PC-9 (cell line): ENCODE measurements at regions not wholly inside any gene's neighbourhood (a gene's known extent, or its start where the extent isn't known, plus 50 kb on each side); places are given as distances from the start of the nearest gene placed in this dataset.

Experiments used
- BruUV-seq: library from RNA; stranded (reverse); fragments of 400-500 nt; replicated peaks from 2 replicates; lab custom pipeline; 2021; lab: Mats Ljungman, UMichigan
- CTCF ChIA-PET: fragments of 300-600 bp; sonication (Branson Sonifier 250); formaldehyde crosslinking; loops from one replicate; lab custom pipeline; 2022; ENCODE audit warnings: antibody characterized with exemption; lab: Charles Lee
- POLR2A ChIA-PET: fragments of 300-600 bp; sonication (Branson Sonifier 250); formaldehyde crosslinking; loops from one replicate; lab custom pipeline; 2022; ENCODE audit warnings: antibody characterized with exemption; ENCODE audit not compliant: unreplicated experiment; lab: Charles Lee
- DNase-seq, 2 experiments: peaks; one replicate each; pipeline versions ENCODE4 v3.0.0 to v3.0.0-alpha.2; 2015 to 2022; ENCODE audit warnings: mixed read lengths in 1 of 2
- H2AFZ ChIP-seq: fragments of 200-600 bp; sonication (generic); 2 replicates; pipeline ENCODE4 v1.8.1; 2017; ENCODE audit warnings: antibody characterized with exemption
- H3F3A ChIP-seq: fragments of 200-600 bp; sonication (generic); 2 replicates; pipeline ENCODE4 v1.8.1; 2017; ENCODE audit warnings: antibody characterized with exemption, mild to moderate bottlenecking, low read depth; ENCODE audit not compliant: insufficient read depth
- H3K27ac ChIP-seq: fragments of 200-600 bp; sonication (generic); 2 replicates; pipeline ENCODE4 v1.6.1; 2016; ENCODE audit warnings: mixed run types
- H3K27me3 ChIP-seq: fragments of 200-600 bp; sonication (generic); 2 replicates; pipeline ENCODE4 v1.6.1; 2016; ENCODE audit warnings: low read depth, mixed run types; ENCODE audit not compliant: insufficient read depth
- H3K36me3 ChIP-seq: fragments of 200-600 bp; sonication (generic); 2 replicates; pipeline ENCODE4 v1.6.1; 2016; ENCODE audit warnings: low read depth, mixed run types
- H3K4me1 ChIP-seq: fragments of 200-600 bp; sonication (generic); replicated peaks from 2 replicates; pipeline ENCODE4 v1.6.1; 2016; ENCODE audit warnings: mixed run types; ENCODE audit not compliant: insufficient read depth
- H3K4me2 ChIP-seq: fragments of 200-600 bp; sonication (generic); 2 replicates; pipeline ENCODE4 v1.6.1; 2017; ENCODE audit warnings: mixed run types
- H3K4me3 ChIP-seq: fragments of 200-600 bp; sonication (generic); 2 replicates; pipeline ENCODE4 v1.6.1; 2016; ENCODE audit warnings: mixed run types
- H3K79me2 ChIP-seq: fragments of 200-600 bp; sonication (generic); 2 replicates; pipeline ENCODE4 v1.6.1; 2017; ENCODE audit warnings: low read depth, mixed run types
- H3K9me2 ChIP-seq: fragments of 200-600 bp; sonication (generic); 2 replicates; pipeline ENCODE4 v1.8.1; 2017; ENCODE audit warnings: mild to moderate bottlenecking; ENCODE audit not compliant: insufficient read depth
- H3K9me3 ChIP-seq: fragments of 200-600 bp; sonication (generic); 2 replicates; pipeline ENCODE4 v1.8.1; 2016; ENCODE audit warnings: low read depth; ENCODE audit not compliant: insufficient read depth
- H4K20me1 ChIP-seq: fragments of 200-600 bp; sonication (generic); 2 replicates; pipeline ENCODE4 v1.8.1; 2017; ENCODE audit not compliant: insufficient read depth
- EZH2 ChIP-seq: fragments of 200-600 bp; sonication (generic); IDR thresholded peaks from 2 replicates; pipeline ENCODE4 v1.8.0; 2017; ENCODE audit warnings: antibody characterized with exemption, low read depth
- intact Hi-C: fragments of 100-400 bp; cut with micrococcal nuclease; formaldehyde crosslinking; loops from one replicate; pipeline ENCODE4 v1.10.0; 2022; ENCODE audit not compliant: unreplicated experiment
- TF ChIP-seq, protein P1 (sequence below): fragments of 200-600 bp; sonication (generic); conservative IDR thresholded peaks from 2 replicates; pipeline ENCODE4 v1.6.1; 2017; ENCODE audit warnings: mixed run types, antibody characterized with exemption, mild to moderate bottlenecking, moderate library complexity

- CTCF ChIA-PET = no interaction called here
- DNase-seq = no peak
- no peaks in the 10 kb centered on the region for H3F3A ChIP-seq
- POLR2A ChIA-PET = no interaction called here
- 0 out of 2 replicates have a peak, but pooled peaks cover 4% of the 10 kb centered on the region for H3K9me2 ChIP-seq
- intact Hi-C loops = no loop called here
- H2AFZ ChIP-seq = no peak overlapping the region
- no peak overlapping the region for H3K4me2 ChIP-seq
- peaks cover 23% of the 10 kb centered on the region; the same call in 1 of the 2 replicates for H3K27me3 ChIP-seq
- no peak overlapping the region for H3K27ac ChIP-seq
- no peaks in the 10 kb centered on the region for H3K79me2 ChIP-seq
- H4K20me1 ChIP-seq = no peaks in the 10 kb centered on the region
- H3K4me3 ChIP-seq = no peak overlapping the region
- H3K4me1 ChIP-seq = no peaks in the 10 kb centered on the region
- no peak for TF ChIP-seq EZH2
- BruUV-seq = no TSS peak
- H3K9me3 ChIP-seq = no peaks in the 10 kb centered on the region
- H3K36me3 ChIP-seq = no peaks in the 10 kb centered on the region
Observed at GRCh38 chr15:93671387-93671943, 559.9 kb upstream of the MCTP2 start.

GRCh38 chr15:93670931-93671330 is 560.4 kb upstream of the MCTP2 start:
- Histone ChIP-seq H3K4me3 (no peak overlapping the region), H4K20me1 (no peaks in the 10 kb centered on the region), H3K4me1 (no peaks in the 10 kb centered on the region), H3F3A (no peaks in the 10 kb centered on the region), H3K79me2 (no peaks in the 10 kb centered on the region), H3K9me3 (no peaks in the 10 kb centered on the region), H3K27ac (no peak overlapping the region), H3K4me2 (no peak overlapping the region), H3K9me2 (0 out of 2 replicates have a peak, but pooled peaks cover 4% of the 10 kb centered on the region), H3K36me3 (no peaks in the 10 kb centered on the region), H3K27me3 (peaks cover 23% of the 10 kb centered on the region; the same call in 1 of the 2 replicates), H2AFZ (no peak overlapping the region)
- no TSS peak for BruUV-seq
- no peak for DNase-seq
- CTCF ChIA-PET = no interaction called here
- POLR2A ChIA-PET = no interaction called here
- TF ChIP-seq, protein P1, sequence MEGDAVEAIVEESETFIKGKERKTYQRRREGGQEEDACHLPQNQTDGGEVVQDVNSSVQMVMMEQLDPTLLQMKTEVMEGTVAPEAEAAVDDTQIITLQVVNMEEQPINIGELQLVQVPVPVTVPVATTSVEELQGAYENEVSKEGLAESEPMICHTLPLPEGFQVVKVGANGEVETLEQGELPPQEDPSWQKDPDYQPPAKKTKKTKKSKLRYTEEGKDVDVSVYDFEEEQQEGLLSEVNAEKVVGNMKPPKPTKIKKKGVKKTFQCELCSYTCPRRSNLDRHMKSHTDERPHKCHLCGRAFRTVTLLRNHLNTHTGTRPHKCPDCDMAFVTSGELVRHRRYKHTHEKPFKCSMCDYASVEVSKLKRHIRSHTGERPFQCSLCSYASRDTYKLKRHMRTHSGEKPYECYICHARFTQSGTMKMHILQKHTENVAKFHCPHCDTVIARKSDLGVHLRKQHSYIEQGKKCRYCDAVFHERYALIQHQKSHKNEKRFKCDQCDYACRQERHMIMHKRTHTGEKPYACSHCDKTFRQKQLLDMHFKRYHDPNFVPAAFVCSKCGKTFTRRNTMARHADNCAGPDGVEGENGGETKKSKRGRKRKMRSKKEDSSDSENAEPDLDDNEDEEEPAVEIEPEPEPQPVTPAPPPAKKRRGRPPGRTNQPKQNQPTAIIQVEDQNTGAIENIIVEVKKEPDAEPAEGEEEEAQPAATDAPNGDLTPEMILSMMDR = no peak
- TF ChIP-seq EZH2 = no peak
- intact Hi-C loops = no loop called here

- no peak overlapping the region for H3K4me2 ChIP-seq
- peaks cover 5% of the 10 kb centered on the region; the same call in 1 of the 2 replicates for H3K27me3 ChIP-seq
- TF ChIP-seq, protein P1 = no peak
- BruUV-seq = no TSS peak
- ChIA-PET CTCF (no interaction called here), POLR2A (no interaction called here)
- H2AFZ ChIP-seq = no peak overlapping the region
- H3K79me2 ChIP-seq = no peaks in the 10 kb centered on the region
- no peaks in the 10 kb centered on the region for H3K4me1 ChIP-seq
- DNase-seq = no peak
- no peak overlapping the region for H3K27ac ChIP-seq
- no peaks in the 10 kb centered on the region for H3F3A ChIP-seq
- H3K36me3 ChIP-seq = no peaks in the 10 kb centered on the region
- no peak overlapping the region for H3K4me3 ChIP-seq
- H3K9me3 ChIP-seq = no peaks in the 10 kb centered on the region
- 0 out of 2 replicates have a peak, but pooled peaks cover 4% of the 10 kb centered on the region for H3K9me2 ChIP-seq
- no peaks in the 10 kb centered on the region for H4K20me1 ChIP-seq
- intact Hi-C loops = no loop called here
Observed at GRCh38 chr15:93664213-93664956, 567.0 kb upstream of the MCTP2 start.
